H1 (cell line): ENCODE measurements at regions not wholly inside any gene's neighbourhood (a gene's known extent, or its start where the extent isn't known, plus 50 kb on each side); places are given as distances from the start of the nearest gene placed in this dataset.

Experiments used
- CTCF ChIA-PET: fragments of 300-600 bp; sonication (Branson Sonifier 250); formaldehyde crosslinking; loops from one replicate; lab custom pipeline; 2021; ENCODE audit not compliant: partially characterized antibody; lab: Charles Lee
- POLR2A ChIA-PET: fragments of 300-600 bp; sonication (Branson Sonifier 250); formaldehyde crosslinking; loops from one replicate; lab custom pipeline; 2021; ENCODE audit warnings: inconsistent platforms; ENCODE audit not compliant: partially characterized antibody; lab: Charles Lee
- DNase-seq, 2 experiments: peaks; one replicate each; pipeline versions ENCODE4 v3.0.0 to v3.0.0-alpha.2; 2010 to 2022; ENCODE audit warnings: low spot score in 2 of 2, low read depth in 1 of 2, mixed read lengths in 1 of 2
- FAIRE-seq: peaks from 2 replicates; lab custom pipeline; 2011; peaks lifted over from hg19 to GRCh38; lab: Jason Lieb, UNC
- H2AFZ ChIP-seq: 2 replicates; pipeline ENCODE4 v1.8.1; 2012; ENCODE audit warnings: low read length, inconsistent platforms
- H2AK5ac ChIP-seq: 2 replicates; pipeline ENCODE4 v1.6.1; 2013; ENCODE audit warnings: low read depth, low read length
- H2BK120ac ChIP-seq: replicated peaks from 2 replicates; pipeline ENCODE3; 2013; ENCODE audit warnings: low read depth, low read length, inconsistent platforms
- H2BK12ac ChIP-seq: 2 replicates; pipeline ENCODE4 v1.6.1; 2013; ENCODE audit warnings: low read depth, low read length
- H2BK15ac ChIP-seq: 2 replicates; pipeline ENCODE4 v1.6.1; 2013; ENCODE audit warnings: low read length
- H2BK20ac ChIP-seq: 2 replicates; pipeline ENCODE4 v1.6.1; 2013; ENCODE audit warnings: low read length
- H2BK5ac ChIP-seq: 2 replicates; pipeline ENCODE4 v1.6.1; 2013; ENCODE audit warnings: low read depth, low read length
- H3K14ac ChIP-seq: 2 replicates; pipeline ENCODE4 v1.6.1; 2013; ENCODE audit warnings: inconsistent platforms; ENCODE audit not compliant: insufficient read length
- H3K18ac ChIP-seq: 2 replicates; pipeline ENCODE4 v1.6.1; 2013; ENCODE audit warnings: low read length; ENCODE audit errors: extremely low read depth
- H3K23ac ChIP-seq: 2 replicates; pipeline ENCODE4 v1.6.1; 2013; ENCODE audit warnings: inconsistent platforms; ENCODE audit not compliant: insufficient read length
- H3K23me2 ChIP-seq: 2 replicates; pipeline ENCODE4 v1.6.1; 2013; ENCODE audit warnings: low read depth, low read length
- H3K27ac ChIP-seq: 2 replicates; pipeline ENCODE4 v1.6.1; 2011; ENCODE audit warnings: low read depth, low read length, inconsistent platforms
- H3K27me3 ChIP-seq, 4 experiments: replicated peaks in 1 of 4; 1 replicate in 1 of 4; 2 replicates in 3 of 4; pipeline versions ENCODE4 v1.6.1 to v1.8.1; 2011 to 2013; ENCODE audit warnings: low read length in 3 of 4, mild to moderate bottlenecking in 3 of 4, inconsistent platforms in 2 of 4, mixed read lengths in 2 of 4, moderate library complexity in 1 of 4; ENCODE audit not compliant: control insufficient read depth in 3 of 4, insufficient read depth in 3 of 4; ENCODE audit errors: extremely low read depth in 1 of 4
- H3K36me3 ChIP-seq, 4 experiments: 2 replicates each; pipeline versions ENCODE4 v1.6.1 to v1.8.1; 2011 to 2013; ENCODE audit warnings: mild to moderate bottlenecking in 4 of 4, low read length in 3 of 4, moderate library complexity in 2 of 4, control low read depth in 1 of 4, inconsistent platforms in 1 of 4; ENCODE audit not compliant: insufficient read depth in 4 of 4, control insufficient read depth in 2 of 4
- H3K4ac ChIP-seq: replicated peaks from 2 replicates; pipeline ENCODE3; 2013; ENCODE audit warnings: low read length, low read depth, mixed read lengths, inconsistent platforms; ENCODE audit not compliant: insufficient read length
- H3K4me1 ChIP-seq, 4 experiments: replicated peaks in 1 of 4; 1 replicate in 1 of 4; 2 replicates in 3 of 4; pipeline versions ENCODE4 v1.6.1 to v1.8.1; 2011 to 2013; ENCODE audit warnings: low read length in 3 of 4, inconsistent platforms in 2 of 4, mixed read lengths in 1 of 4; ENCODE audit not compliant: insufficient read depth in 4 of 4, control insufficient read depth in 3 of 4
- H3K4me2 ChIP-seq, 2 experiments: 2 replicates each; pipeline versions ENCODE4 v1.6.1 to v1.8.1; 2011 to 2013; ENCODE audit warnings: low read depth in 2 of 2, low read length in 2 of 2, control low read depth in 1 of 2, inconsistent platforms in 1 of 2, mild to moderate bottlenecking in 1 of 2; ENCODE audit not compliant: insufficient read depth in 1 of 2
- H3K4me3 ChIP-seq, 4 experiments: fragments of 200-600, 300-600 bp in 1 of 4; sonication (generic), shearing (Covaris generic), sonication (Bioruptor Twin) in 1 of 4; 2 replicates each; pipeline versions ENCODE4 v1.5.1 to v1.8.1; 2011 to 2016; ENCODE audit warnings: low read length in 4 of 4, low read depth in 3 of 4, control low read depth in 2 of 4, inconsistent platforms in 2 of 4, mild to moderate bottlenecking in 2 of 4, mixed read lengths in 1 of 4, moderate library complexity in 1 of 4; ENCODE audit not compliant: insufficient read depth in 2 of 4; ENCODE audit errors: extremely low read depth in 1 of 4
- H3K56ac ChIP-seq: replicated peaks from 2 replicates; pipeline ENCODE3; 2013; ENCODE audit warnings: low read depth, mild to moderate bottlenecking, mixed read lengths, low read length, inconsistent platforms; ENCODE audit not compliant: insufficient read length
- H3K79me1 ChIP-seq: 2 replicates; pipeline ENCODE4 v1.6.1; 2013; ENCODE audit warnings: low read depth, low read length, control low read depth
- H3K79me2 ChIP-seq, 2 experiments: 2 replicates each; pipeline versions ENCODE4 v1.6.1 to v1.8.1; 2012 to 2013; ENCODE audit warnings: low read length in 2 of 2, mild to moderate bottlenecking in 2 of 2, inconsistent platforms in 1 of 2; ENCODE audit not compliant: insufficient read depth in 2 of 2, control insufficient read depth in 1 of 2
- H3K9ac ChIP-seq, 4 experiments: replicated peaks in 1 of 4; 1 replicate in 1 of 4; 2 replicates in 3 of 4; pipeline versions ENCODE4 v1.6.1 to v1.8.1; 2011 to 2013; ENCODE audit warnings: low read depth in 3 of 4, low read length in 3 of 4, control low read depth in 2 of 4, mild to moderate bottlenecking in 2 of 4, moderate library complexity in 2 of 4, inconsistent platforms in 1 of 4; ENCODE audit errors: extremely low read depth in 1 of 4
- H3K9me3 ChIP-seq, 2 experiments: 2 replicates each; pipeline versions ENCODE4 v1.6.1 to v1.8.1; 2012 to 2013; ENCODE audit warnings: mild to moderate bottlenecking in 2 of 2, moderate library complexity in 2 of 2, control low read depth in 1 of 2, inconsistent platforms in 1 of 2, low read depth in 1 of 2, low read length in 1 of 2, mixed read lengths in 1 of 2; ENCODE audit not compliant: insufficient read depth in 2 of 2
- H4K20me1 ChIP-seq, 2 experiments: replicated peaks in 1 of 2; 2 replicates each; pipeline versions ENCODE3 to v1.8.1; 2011 to 2013; ENCODE audit warnings: inconsistent platforms in 2 of 2, low read length in 2 of 2, mild to moderate bottlenecking in 1 of 2; ENCODE audit not compliant: insufficient read depth in 2 of 2, control insufficient read depth in 1 of 2
- H4K5ac ChIP-seq: 2 replicates; pipeline ENCODE4 v1.6.1; 2013; ENCODE audit warnings: low read length, low read depth, mixed read lengths, inconsistent platforms; ENCODE audit not compliant: insufficient read length
- H4K8ac ChIP-seq: 2 replicates; pipeline ENCODE4 v1.8.0; 2013; ENCODE audit warnings: mild to moderate bottlenecking, moderate library complexity, low read length, inconsistent platforms; ENCODE audit not compliant: insufficient read depth; ENCODE audit errors: extremely low read depth
- H4K91ac ChIP-seq: replicated peaks from 2 replicates; pipeline ENCODE3; 2013; ENCODE audit warnings: low read length, mixed read lengths, inconsistent platforms; ENCODE audit not compliant: insufficient read length
- ASH2L ChIP-seq: fragments of 200-600, 300-600 bp; sonication (generic); IDR thresholded peaks from one replicate; pipeline ENCODE4 v1.7.1; 2017; ENCODE audit warnings: low read length
- BCL11A ChIP-seq, 2 experiments: IDR thresholded peaks; one replicate each; pipeline ENCODE4 v1.6.1; 2011; ENCODE audit warnings: low read depth in 2 of 2, low read length in 2 of 2, mild to moderate bottlenecking in 2 of 2
- CBX8 ChIP-seq: fragments of 300-800, 300-1000 bp; sonication (generic); IDR thresholded peaks from 2 replicates; pipeline ENCODE4 v1.7.1; 2016; ENCODE audit warnings: low read depth, low read length, borderline replicate concordance
- CEBPB ChIP-seq: IDR thresholded peaks from 2 replicates; pipeline ENCODE4 v1.6.1; 2012; ENCODE audit warnings: low read depth, low read length
- CTBP2 ChIP-seq: IDR thresholded peaks from 2 replicates; pipeline ENCODE4 v1.7.0; 2011; ENCODE audit warnings: borderline replicate concordance, mild to moderate bottlenecking, moderate library complexity, mixed read lengths, low read length; ENCODE audit not compliant: insufficient read depth, insufficient read length
- FOSL1 ChIP-seq: IDR thresholded peaks from 2 replicates; pipeline ENCODE4 v1.6.1; 2011; ENCODE audit warnings: mild to moderate bottlenecking, low read depth, low read length, moderate library complexity; ENCODE audit not compliant: insufficient read depth
- GABPA ChIP-seq: IDR thresholded peaks from 2 replicates; pipeline ENCODE4 v1.6.1; 2011; ENCODE audit warnings: mild to moderate bottlenecking, low read length, moderate library complexity, borderline replicate concordance; ENCODE audit not compliant: insufficient read depth
- KDM4A ChIP-seq: IDR thresholded peaks from one replicate; pipeline ENCODE4 v1.7.1; 2012; ENCODE audit warnings: low read depth, mild to moderate bottlenecking, moderate library complexity, low read length, inconsistent platforms; ENCODE audit not compliant: severe bottlenecking
- MAX ChIP-seq: IDR thresholded peaks from 2 replicates; pipeline ENCODE4 v1.6.1; 2012; ENCODE audit warnings: inconsistent platforms
- NANOG ChIP-seq: IDR thresholded peaks from 2 replicates; pipeline ENCODE4 v1.6.1; 2011; ENCODE audit warnings: low read length, low read depth, mild to moderate bottlenecking, inconsistent platforms; ENCODE audit not compliant: insufficient read depth, poor library complexity, severe bottlenecking
- SP1 ChIP-seq: IDR thresholded peaks from 2 replicates; pipeline ENCODE4 v1.6.1; 2011; ENCODE audit warnings: low read depth, low read length
- SUZ12 ChIP-seq: fragments of 200-600 bp; sonication (generic); IDR thresholded peaks from 2 replicates; pipeline ENCODE4 v1.6.1; 2012; ENCODE audit warnings: mild to moderate bottlenecking, inconsistent platforms, low read length, moderate library complexity, mixed read lengths
- TAF1 ChIP-seq: IDR thresholded peaks from 2 replicates; pipeline ENCODE4 v1.6.1; 2011; ENCODE audit warnings: mild to moderate bottlenecking, low read depth, low read length
- TAF7 ChIP-seq: optimal IDR thresholded peaks from 2 replicates; pipeline ENCODE3; 2011; ENCODE audit warnings: low read depth, mild to moderate bottlenecking, inconsistent platforms, low read length, moderate library complexity, borderline replicate concordance
- WGBS, 2 experiments: shearing (Covaris generic) in 1 of 2; methylation state at CpG; one replicate each; pipeline versions ENCODE4 v1.1.6 to v1.1.7; 2013 to 2015; ENCODE audit warnings: low lambda C conversion rate in 2 of 2, mixed read lengths in 2 of 2, inconsistent platforms in 1 of 2, low coverage in 1 of 2, missing lambda C conversion rate in 1 of 2; ENCODE audit not compliant: insufficient replicate concordance in 2 of 2, insufficient coverage in 1 of 2, insufficient read length in 1 of 2; ENCODE audit errors: extremely low coverage in 1 of 2, missing lambda C conversion rate in 1 of 2; 5-methylcytosine and 5-hydroxymethylcytosine counted together

GRCh38 chr6:85714893-85715530 lies 72.3 kb upstream of the SYNCRIP start:
- H3K4me3 ChIP-seq = no peak overlapping the region
- no peak overlapping the region for H2BK15ac ChIP-seq
- H4K20me1 ChIP-seq = no peaks in the 10 kb centered on the region
- no peak overlapping the region for H2BK5ac ChIP-seq
- no peaks in the 10 kb centered on the region for H3K79me1 ChIP-seq
- H3K4ac ChIP-seq = no peak overlapping the region
- no peak for FAIRE-seq
- no peaks in the 10 kb centered on the region for H3K27me3 ChIP-seq
- no peak overlapping the region for H3K27ac ChIP-seq
- no peak overlapping the region for H3K23ac ChIP-seq
- no peak overlapping the region for H3K56ac ChIP-seq
- H4K5ac ChIP-seq = no peak overlapping the region
- no peak overlapping the region for H2BK120ac ChIP-seq
- no peak overlapping the region for H2BK12ac ChIP-seq
- no peak overlapping the region for H4K91ac ChIP-seq
- no peaks in the 10 kb centered on the region for H3K79me2 ChIP-seq
- H3K36me3 ChIP-seq = no peaks in the 10 kb centered on the region
- POLR2A ChIA-PET = interaction anchor here (0.9 to 2.5 kb wide), 2 partner anchors 37 to 55 kb away, joined by 3 to 9 read pairs; no protein-coding TSS in a partner anchor
- H3K14ac ChIP-seq = no peak overlapping the region
- H3K9me3 ChIP-seq = peaks cover 0 to 4% of the 10 kb centered on the region in 2 experiments; a peak in 1 of 4 replicates
- no peak overlapping the region for H2AK5ac ChIP-seq
- CTCF ChIA-PET = no interaction called here
- H3K18ac ChIP-seq = no peak overlapping the region
- 84% methylated on average over 9 of the region's 9 CpGs; no CpG with 5 or more reads in 1 of the 2 experiments for WGBS, 2 experiments
- H3K9ac ChIP-seq = no peak overlapping the region
- H3K23me2 ChIP-seq = no peaks in the 10 kb centered on the region
- no peak overlapping the region for H3K4me2 ChIP-seq
- no peak overlapping the region for H4K8ac ChIP-seq
- H2AFZ ChIP-seq = no peak overlapping the region
- no peak for DNase-seq
- H2BK20ac ChIP-seq = no peak overlapping the region
- H3K4me1 ChIP-seq = no peaks in the 10 kb centered on the region
- TF ChIP-seq NANOG (no peak), KDM4A (no peak), CEBPB (no peak), FOSL1 (no peak), MAX (no peak), TAF7 (no peak), CTBP2 (no peak), ASH2L (no peak), GABPA (no peak), TAF1 (no peak), SUZ12 (no peak), BCL11A (IDR thresholded peaks at IDR 0.05; ENCODE audit: low read depth in 2 of 2, low read length in 2 of 2) (no peak), SP1 (no peak), CBX8 (no peak)
